ENCODE measurements at regions not wholly inside any gene's neighbourhood (a gene's known extent, or its start where the extent isn't known, plus 50 kb on each side); places are given as distances from the start of the nearest gene placed in this dataset.

DNA sequence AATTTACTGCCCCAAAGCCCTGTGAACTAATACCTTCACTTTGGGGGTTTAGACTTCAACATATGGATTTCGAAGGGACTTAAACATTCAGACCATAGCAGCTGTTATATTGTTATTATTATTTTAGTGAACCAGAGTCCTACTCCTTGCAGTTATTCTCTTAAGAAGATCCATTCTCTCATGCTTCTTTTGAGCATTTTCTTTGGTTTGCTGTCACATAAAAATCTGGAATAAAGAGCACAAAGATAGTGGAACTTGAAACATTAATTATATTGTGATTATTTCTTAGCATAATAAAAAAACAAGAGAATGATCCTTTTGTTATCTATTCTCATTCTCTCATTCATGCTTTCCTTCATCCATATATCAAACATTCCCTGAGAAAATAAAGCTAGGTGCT is 166.4 kb upstream of the GBE1 start:
- TF ChIP-seq DPF2 (IDR thresholded peaks at IDR 0.05) (no peak), CTCF (IDR thresholded peaks at IDR 0.05 in 2 of 3, conservative IDR thresholded peaks at IDR 0.05 in 1 of 3; ENCODE audit: insufficient read depth in 2 of 3, low read depth in 1 of 3, low read length in 3 of 3) (no peak), MTF1 (CRISPR knock-in tag; IDR thresholded peaks at IDR 0.05; ENCODE audit: borderline replicate concordance) (no peak), HDAC6 (IDR thresholded peaks at IDR 0.05; ENCODE audit: low read depth, low read length) (no peak), NR4A1 (CRISPR knock-in tag; IDR thresholded peaks at IDR 0.05) (no peak), NR4A1 (tag; IDR thresholded peaks at IDR 0.05) (no peak), BCOR (IDR thresholded peaks at IDR 0.05) (no peak)
